GM21367 (cell line): ENCODE measurements at regions not wholly inside any gene's neighbourhood (a gene's known extent, or its start where the extent isn't known, plus 50 kb on each side); places are given as distances from the start of the nearest gene placed in this dataset.
"Not testable (repeated sequence)": the region's sequence is repeated elsewhere in the genome, so short reads cannot be mapped to it uniquely, and the experiment has no call there.

Source experiments
- ATAC-seq: cut with Tn5 transposase; IDR thresholded peaks from one replicate; pipeline ENCODE4 v1.9.1; 2021; ENCODE audit not compliant: unreplicated experiment

- peak; percentile 33 for ATAC-seq
These were observed 96.1 kb upstream of the CHD2 start for GRCh38 chr15:92803852-92804609.

GRCh38 chr15:92804610-92804936, 95.6 kb upstream of the CHD2 start:
- not testable (repeated sequence) for ATAC-seq

- no peak for ATAC-seq
These were observed 94.9 kb upstream of the CHD2 start for GRCh38 chr15:92805080-92805690.

GRCh38 chr15:92806171-92806570, 94.0 kb upstream of the CHD2 start:
- ATAC-seq = not testable (repeated sequence)

DNA sequence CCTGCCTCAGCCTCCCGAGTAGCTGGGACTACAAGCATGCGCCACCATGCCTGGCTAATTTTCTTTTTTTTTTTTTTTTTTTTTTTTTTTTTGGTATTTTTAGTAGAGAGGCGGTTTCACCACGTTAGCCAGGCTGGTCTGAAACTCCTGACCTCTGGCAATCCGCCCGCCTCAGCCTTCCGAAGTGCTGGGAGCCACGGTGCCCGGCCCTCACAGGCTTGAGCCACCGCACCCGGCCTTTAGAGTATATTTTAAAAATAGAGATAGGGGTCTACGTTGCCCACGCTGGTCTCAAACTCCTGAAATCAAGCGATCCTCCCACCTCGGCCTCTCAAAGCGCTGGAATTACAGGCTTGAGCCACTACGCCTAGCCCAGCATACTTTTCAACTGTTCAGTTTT, 93.4 kb upstream of the CHD2 start:
- no peak for ATAC-seq

- no peak for ATAC-seq
These were observed 92.1 kb upstream of the CHD2 start for GRCh38 chr15:92807971-92808571.

DNA sequence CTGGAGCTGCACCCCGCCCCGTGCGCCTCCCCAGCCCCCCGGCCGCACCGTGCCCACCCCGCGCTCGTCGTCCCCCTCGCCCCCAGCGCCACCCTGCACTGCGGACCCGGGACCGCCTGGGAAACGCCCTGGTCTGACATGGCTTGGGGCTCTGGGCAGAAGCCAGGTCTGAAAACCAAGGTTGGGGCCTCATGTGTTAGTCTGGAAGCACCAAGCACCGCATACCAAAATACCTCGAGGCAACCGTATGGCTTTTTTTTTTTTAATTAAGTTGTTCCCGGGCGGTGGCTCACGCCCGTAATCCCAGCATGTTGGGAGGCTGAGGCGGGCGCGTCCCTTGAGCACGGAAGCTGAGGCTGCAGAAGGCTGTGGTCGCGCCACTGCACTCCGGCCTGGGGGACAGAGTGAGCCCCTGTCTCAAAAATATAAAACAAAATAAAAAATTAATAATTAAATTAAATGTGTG, 91.5 kb upstream of the CHD2 start:
- ATAC-seq = peak; percentile 16

GRCh38 chr15:92809064-92809879, 90.9 kb upstream of the CHD2 start:
- ATAC-seq = peak; percentile 80

DNA sequence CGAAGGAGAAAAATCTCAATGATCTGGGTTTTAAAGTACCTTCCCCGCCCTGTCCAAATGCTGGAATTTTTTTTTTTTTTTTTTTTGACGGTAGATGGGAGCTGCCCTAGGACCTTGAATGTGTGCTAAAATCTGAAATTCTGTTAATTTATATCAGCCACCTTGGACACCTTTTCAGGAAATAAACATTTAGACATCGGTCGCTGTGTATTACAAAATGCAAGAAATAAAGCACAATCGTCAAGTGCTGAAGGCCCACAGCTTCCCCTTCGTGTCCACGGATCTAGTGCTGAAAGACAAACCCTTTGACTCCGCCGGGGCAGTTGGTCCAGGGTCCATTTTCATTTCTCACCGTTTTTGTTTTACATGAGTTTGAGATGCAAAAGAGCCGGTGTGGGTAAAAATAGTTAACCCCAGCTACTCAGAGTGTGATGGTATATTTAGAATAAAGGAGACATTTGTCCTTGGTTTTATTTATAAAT, 90.2 kb upstream of the CHD2 start:
- ATAC-seq = no peak

DNA sequence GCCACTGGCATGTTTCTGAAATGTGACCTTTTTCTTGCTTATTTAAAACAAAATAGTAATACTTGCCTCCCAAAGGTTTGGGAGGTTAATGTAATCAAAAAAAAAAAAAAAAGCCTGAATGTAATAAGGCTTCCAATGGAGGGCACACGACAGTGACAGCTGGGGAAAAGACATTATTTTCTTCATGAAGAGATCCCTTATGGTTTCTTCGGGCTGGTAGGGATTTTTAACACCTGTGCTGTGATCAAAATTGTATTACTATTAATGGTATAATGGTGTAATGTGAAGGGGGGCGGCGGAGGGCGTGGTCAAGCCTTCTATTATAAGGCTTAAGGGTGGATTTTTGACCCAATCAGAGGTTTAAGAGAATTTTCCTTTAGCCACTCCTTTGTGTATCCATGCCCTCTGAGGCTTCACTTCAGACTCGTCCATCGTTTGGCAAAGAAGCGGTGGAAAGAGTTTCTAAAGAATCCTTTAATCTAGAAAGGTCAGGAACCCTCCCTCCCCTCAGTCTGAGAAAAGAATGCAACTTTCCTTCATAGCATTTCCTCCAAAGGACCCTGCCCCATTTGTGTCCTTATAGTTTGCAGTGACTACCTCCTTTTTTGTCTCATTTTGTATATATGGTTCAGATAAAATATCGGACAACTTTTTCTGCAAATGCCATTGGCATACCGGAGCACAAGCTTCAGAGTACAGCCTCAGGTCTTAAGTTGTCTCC, 89.5 kb upstream of the CHD2 start:
- ATAC-seq = no peak

DNA sequence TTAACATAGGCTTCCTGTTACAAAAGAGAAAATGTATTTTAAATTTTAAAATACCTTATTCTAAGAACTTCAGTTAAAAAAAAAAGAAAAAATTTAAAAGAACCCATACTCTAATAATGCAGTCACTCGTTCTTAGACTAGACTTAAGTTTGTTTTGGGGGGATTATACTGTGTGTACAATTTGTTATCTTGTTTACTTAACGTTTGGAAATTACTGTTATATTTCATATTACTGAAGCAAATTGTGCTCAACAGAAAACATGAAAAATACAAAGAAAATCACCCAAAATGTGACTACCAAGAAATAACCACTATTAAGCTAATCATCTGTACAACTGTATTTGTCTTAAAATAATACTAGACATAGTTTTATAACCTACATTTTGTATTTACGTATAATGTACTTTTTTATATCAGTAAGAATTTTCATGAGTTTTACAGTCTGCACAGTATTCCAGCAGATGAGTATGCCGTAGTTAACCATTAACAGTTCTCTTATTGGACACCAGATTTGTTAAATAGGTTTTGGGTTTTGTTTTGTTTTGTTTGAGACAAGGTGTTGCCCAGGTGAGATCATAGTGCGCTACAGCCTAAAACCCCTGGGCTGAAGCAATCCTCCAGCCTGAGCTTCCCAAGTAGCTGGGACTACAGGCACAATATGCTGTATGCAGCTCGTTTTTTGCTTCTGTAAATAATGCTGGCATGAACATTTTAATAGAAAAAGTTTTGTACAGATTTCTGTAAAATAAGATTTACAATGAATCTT, 88.8 kb upstream of the CHD2 start:
- no peak for ATAC-seq

GRCh38 chr15:92812271-92812670, 87.9 kb upstream of the CHD2 start:
- no peak for ATAC-seq

DNA sequence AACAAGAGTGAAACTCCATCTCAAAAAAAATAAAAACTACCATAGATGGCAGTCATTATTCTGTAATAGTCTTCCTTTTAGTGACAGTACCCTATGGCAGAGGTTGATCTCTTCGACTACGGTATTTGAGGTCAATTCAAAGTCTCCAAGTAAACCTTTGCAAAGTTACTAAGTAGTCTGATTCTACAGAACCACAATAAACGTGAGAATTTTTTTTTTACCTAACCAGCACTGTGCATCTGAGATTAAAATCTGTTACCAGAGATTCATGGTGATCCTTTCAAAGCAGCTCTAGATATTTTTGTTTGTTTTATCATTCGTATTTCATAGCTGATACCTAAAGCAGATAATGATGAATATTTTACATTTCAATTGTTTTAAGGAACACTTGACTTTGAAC, 86.6 kb upstream of the CHD2 start:
- ATAC-seq = no peak

- no peak for ATAC-seq
These were observed 82.7 kb upstream of the CHD2 start for GRCh38 chr15:92817339-92817886.

DNA sequence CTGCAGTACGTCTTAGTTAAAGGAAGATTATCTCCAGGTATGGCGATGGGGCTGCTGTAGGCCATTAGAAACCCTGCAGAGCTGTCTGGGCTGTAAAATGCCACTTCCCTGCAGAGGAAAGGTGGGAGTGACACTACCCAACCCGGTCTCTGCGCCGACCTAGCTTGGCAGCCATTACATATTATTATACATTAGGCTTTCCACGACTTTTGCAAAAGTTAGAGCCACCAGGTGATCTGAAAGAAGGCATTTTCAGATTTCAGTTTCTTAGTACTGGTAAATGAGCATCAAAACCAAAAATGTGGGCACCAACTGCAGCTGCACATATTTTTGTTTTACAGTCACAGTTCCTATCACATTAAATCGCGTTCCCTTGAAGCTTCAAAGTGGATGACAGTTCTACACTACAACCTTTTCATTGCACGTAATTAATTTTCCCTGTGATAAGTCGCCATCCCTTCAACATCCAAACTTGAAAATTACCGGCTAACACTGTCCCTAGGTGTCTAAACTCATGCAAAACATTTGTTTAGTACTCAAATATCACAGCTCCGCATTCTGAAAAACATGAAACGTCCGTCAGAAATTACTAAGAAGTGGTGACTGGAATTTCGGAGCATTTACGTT, 81.4 kb upstream of the CHD2 start:
- no peak for ATAC-seq

GRCh38 chr15:92819278-92820235, 80.6 kb upstream of the CHD2 start:
- ATAC-seq = no peak

DNA sequence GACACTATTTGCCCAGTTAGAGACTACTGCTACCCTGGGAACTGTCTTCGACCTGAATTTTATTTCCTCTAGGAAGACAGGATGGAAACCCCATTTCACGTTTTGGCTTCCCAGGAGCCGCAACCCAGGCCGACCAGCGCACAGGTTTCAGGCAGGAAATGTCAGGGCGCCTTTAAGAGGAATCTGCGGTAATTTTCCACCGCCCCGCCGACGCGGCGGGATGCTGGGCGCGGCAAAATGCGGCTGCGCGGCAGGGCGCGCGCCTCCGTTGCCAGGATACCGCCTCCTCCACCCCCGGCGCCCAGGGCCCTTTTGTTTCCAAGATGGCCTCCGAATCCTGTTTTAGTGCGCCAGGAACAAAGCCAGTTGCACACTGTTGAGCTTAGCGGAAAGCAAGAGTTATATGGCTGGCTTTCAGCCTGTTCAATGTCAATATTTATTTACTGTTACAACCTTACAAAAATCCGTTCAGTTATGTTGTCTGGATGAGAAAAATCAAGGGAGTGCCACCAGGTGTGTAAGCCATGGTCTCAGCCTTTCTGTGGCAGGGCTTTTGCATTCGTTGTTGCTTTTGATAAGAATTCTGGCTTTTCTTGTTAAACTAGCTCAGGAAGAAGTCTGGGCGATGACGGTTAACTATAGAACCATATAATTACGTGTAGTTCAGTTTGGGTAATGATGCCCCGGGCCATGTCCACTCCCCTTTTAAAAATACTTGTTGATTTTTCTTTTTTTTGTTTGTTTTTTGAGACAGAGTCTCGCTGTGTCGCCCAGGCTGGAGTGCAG, 79.7 kb upstream of the CHD2 start:
- peak; percentile 73 for ATAC-seq
